SW 1271 (cell line): ENCODE measurements at regions not wholly inside any gene's neighbourhood (a gene's known extent, or its start where the extent isn't known, plus 50 kb on each side); places are given as distances from the start of the nearest gene placed in this dataset.

ENCODE experiments used
- DNase-seq, 2 experiments: peaks; one replicate each; lab custom pipeline; 2025; lab: John Stamatoyannopoulos, UW

DNA sequence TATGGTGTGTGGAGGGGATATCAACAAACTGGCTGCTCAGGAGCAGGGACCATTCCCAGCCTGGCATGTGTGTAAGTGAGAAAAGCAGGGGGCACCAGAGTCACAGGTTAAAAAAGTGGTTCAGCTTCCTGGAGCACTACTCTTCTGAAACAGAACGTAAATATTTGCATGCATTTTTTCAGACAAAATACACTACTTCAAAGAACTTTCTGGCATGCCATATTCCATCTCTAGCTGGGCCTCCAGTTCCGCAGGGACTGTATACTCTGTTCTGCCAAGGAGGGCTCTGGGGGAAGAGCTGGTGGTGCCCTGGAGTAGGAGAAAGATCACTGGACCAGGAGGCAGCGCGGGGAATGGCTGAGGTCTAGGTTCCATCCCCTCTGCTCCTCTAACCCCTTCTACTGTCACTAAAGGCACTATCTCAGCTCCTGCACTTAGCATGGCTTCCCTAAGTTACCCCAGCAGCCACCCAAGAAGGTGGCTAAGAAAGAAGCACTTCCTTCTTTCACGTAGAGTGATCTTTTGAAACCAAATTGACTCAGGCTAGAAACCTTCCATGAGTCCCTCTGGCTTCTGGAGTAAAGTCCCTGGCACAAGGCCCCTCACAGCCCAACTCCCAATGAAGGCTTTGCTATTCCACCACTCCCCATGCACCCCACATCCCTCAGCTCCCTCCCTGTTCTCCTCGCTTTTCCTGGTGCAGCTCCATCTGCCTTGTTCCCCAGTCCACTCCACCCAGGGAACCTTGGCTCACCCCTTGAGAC, 57.6 kb upstream of the CABLES1 start:
- DNase-seq, result peak in 1 of 2 experiments; percentile 16

DNA sequence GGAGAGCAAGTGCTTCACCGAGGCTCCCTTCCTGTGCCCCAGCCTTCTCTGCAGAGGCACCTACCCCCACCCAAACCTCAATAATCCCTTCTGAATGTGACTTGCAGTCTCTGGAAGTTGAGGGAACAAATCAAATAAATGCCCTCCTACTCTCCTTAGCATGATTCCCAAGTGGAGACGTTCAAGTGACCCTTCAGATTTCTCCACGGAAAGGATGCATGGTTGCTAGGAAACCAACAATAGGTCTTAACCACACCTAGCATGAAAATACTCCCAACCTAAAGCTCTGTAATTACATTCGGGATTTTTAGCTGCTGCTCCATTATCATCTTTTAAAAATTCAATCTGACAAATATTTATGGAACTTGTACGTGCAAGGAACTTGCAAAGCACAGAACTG, 50.2 kb upstream of the CABLES1 start:
- no peak for DNase-seq
